ENCODE measurements at regions not wholly inside any gene's neighbourhood (a gene's known extent, or its start where the extent isn't known, plus 50 kb on each side); places are given as distances from the start of the nearest gene placed in this dataset.

GRCh38 chr4:22052076-22052475, 103.5 kb upstream of the KCNIP4 start:
- TF ChIP-seq EP300 (IDR thresholded peaks at IDR 0.05; ENCODE audit: low read depth in 2 of 2, low read length in 2 of 2), result no peak
- no peak for TF ChIP-seq EP300 (CRISPR knock-in tag; IDR thresholded peaks at IDR 0.05; ENCODE audit: borderline replicate concordance)
- TF ChIP-seq ATF3 (CRISPR knock-in tag; IDR thresholded peaks at IDR 0.05), result no peak
